ENCODE measurements at regions not wholly inside any gene's neighbourhood (a gene's known extent, or its start where the extent isn't known, plus 50 kb on each side); places are given as distances from the start of the nearest gene placed in this dataset.

GRCh38 chr2:33804155-33804554 is 205.1 kb upstream of the FAM98A start:
- intact Hi-C loops (cut with micrococcal nuclease), result no loop called here
- Histone ChIP-seq H3K27ac (ENCODE audit: low read depth, low read length) (no peak overlapping the region), H3K27me3 (ENCODE audit: insufficient read depth, low read length) (no peaks in the 10 kb centered on the region), H3K4me1 (ENCODE audit: insufficient read depth, low read length) (no peaks in the 10 kb centered on the region), H3K36me3 (ENCODE audit: insufficient read depth, low read length) (no peaks in the 10 kb centered on the region), H3K9me3 (ENCODE audit: control insufficient read depth in 1 of 2, low read length in 2 of 2) (no peaks in the 10 kb centered on the region), H3K4me3 (ENCODE audit: low read length in 2 of 2) (no peak overlapping the region)
- peaks cover 0 to 2% (median 0%) of the 10 kb centered on the region in 8 donors for H3K9me3 Mint-ChIP-seq
- H3K27me3 Mint-ChIP-seq, result no peaks in the 10 kb centered on the region
- DNase-seq, result no peak
- H3K4me1 Mint-ChIP-seq, result no peaks in the 10 kb centered on the region
- POLR2A ChIA-PET (ENCODE audit: partially characterized antibody), result no interaction called here
- H3K4me3 Mint-ChIP-seq, result no peak overlapping the region
- H3K27ac Mint-ChIP-seq, result no peak overlapping the region
- CTCF ChIA-PET (ENCODE audit: partially characterized antibody), result no interaction called here
- no peaks in the 10 kb centered on the region for H3K36me3 Mint-ChIP-seq

- H3K4me3 Mint-ChIP-seq, result no peak overlapping the region
- DNase-seq, result no peak
- H3K4me3 ChIP-seq (ENCODE audit: low read length in 2 of 2), result no peak overlapping the region
- H3K36me3 Mint-ChIP-seq, result no peaks in the 10 kb centered on the region
- no peaks in the 10 kb centered on the region for H3K36me3 ChIP-seq (ENCODE audit: insufficient read depth, low read length)
- H3K27me3 ChIP-seq (ENCODE audit: insufficient read depth, low read length), result no peaks in the 10 kb centered on the region
- no peak overlapping the region for H3K27ac ChIP-seq (ENCODE audit: low read depth, low read length)
- no peaks in the 10 kb centered on the region for H3K4me1 ChIP-seq (ENCODE audit: insufficient read depth, low read length)
- no peaks in the 10 kb centered on the region for H3K9me3 ChIP-seq (ENCODE audit: control insufficient read depth in 1 of 2, low read length in 2 of 2)
- no peaks in the 10 kb centered on the region for H3K4me1 Mint-ChIP-seq
- CTCF ChIA-PET (ENCODE audit: partially characterized antibody), result no interaction called here
- H3K9me3 Mint-ChIP-seq, result no peaks in the 10 kb centered on the region
- intact Hi-C loops (cut with micrococcal nuclease), result loop anchor here (5.0 kb wide), 1 partner anchor 124 kb away; no protein-coding TSS in a partner anchor
- H3K27me3 Mint-ChIP-seq, result no peaks in the 10 kb centered on the region
- POLR2A ChIA-PET (ENCODE audit: partially characterized antibody), result no interaction called here
- H3K27ac Mint-ChIP-seq, result no peak overlapping the region
Observed at GRCh38 chr2:33796511-33796910, 197.4 kb upstream of the FAM98A start.

GRCh38 chr2:33791625-33792024 is 192.5 kb upstream of the FAM98A start:
- Mint-ChIP-seq H3K9me3 (no peaks in the 10 kb centered on the region), H3K27ac (no peak overlapping the region), H3K4me1 (no peaks in the 10 kb centered on the region), H3K4me3 (no peak overlapping the region), H3K27me3 (no peaks in the 10 kb centered on the region), H3K36me3 (no peaks in the 10 kb centered on the region)
- Histone ChIP-seq H3K4me1 (ENCODE audit: insufficient read depth, low read length) (no peaks in the 10 kb centered on the region), H3K27ac (ENCODE audit: low read depth, low read length) (no peak overlapping the region), H3K27me3 (ENCODE audit: insufficient read depth, low read length) (no peaks in the 10 kb centered on the region), H3K4me3 (ENCODE audit: low read length in 2 of 2) (no peak overlapping the region), H3K36me3 (ENCODE audit: insufficient read depth, low read length) (no peaks in the 10 kb centered on the region), H3K9me3 (ENCODE audit: control insufficient read depth in 1 of 2, low read length in 2 of 2) (no peaks in the 10 kb centered on the region)
- ChIA-PET CTCF (ENCODE audit: partially characterized antibody) (no interaction called here), POLR2A (ENCODE audit: partially characterized antibody) (no interaction called here)
- intact Hi-C loops (cut with micrococcal nuclease), result no loop called here
- DNase-seq, result no peak

- no peaks in the 10 kb centered on the region for H3K9me3 ChIP-seq (ENCODE audit: control insufficient read depth in 1 of 2, low read length in 2 of 2)
- CTCF ChIA-PET (ENCODE audit: partially characterized antibody), result no interaction called here
- no peak overlapping the region for H3K27ac Mint-ChIP-seq
- intact Hi-C loops (cut with micrococcal nuclease), result no loop called here
- H3K4me1 Mint-ChIP-seq, result no peaks in the 10 kb centered on the region
- no peak overlapping the region for H3K4me3 ChIP-seq (ENCODE audit: low read length in 2 of 2)
- DNase-seq, result no peak
- POLR2A ChIA-PET (ENCODE audit: partially characterized antibody), result no interaction called here
- H3K27me3 Mint-ChIP-seq, result peaks cover 0 to 3% of the 10 kb centered on the region in 2 donors
- no peaks in the 10 kb centered on the region for H3K36me3 ChIP-seq (ENCODE audit: insufficient read depth, low read length)
- H3K36me3 Mint-ChIP-seq, result no peaks in the 10 kb centered on the region
- H3K9me3 Mint-ChIP-seq, result no peaks in the 10 kb centered on the region
- no peak overlapping the region for H3K27ac ChIP-seq (ENCODE audit: low read depth, low read length)
- no peak overlapping the region for H3K4me3 Mint-ChIP-seq
- no peaks in the 10 kb centered on the region for H3K27me3 ChIP-seq (ENCODE audit: insufficient read depth, low read length)
- H3K4me1 ChIP-seq (ENCODE audit: insufficient read depth, low read length), result no peaks in the 10 kb centered on the region
Observed at GRCh38 chr2:33788044-33788443, 188.9 kb upstream of the FAM98A start.

- H3K9me3 Mint-ChIP-seq, result no peaks in the 10 kb centered on the region
- H3K27me3 Mint-ChIP-seq, result peaks cover 0 to 5% of the 10 kb centered on the region in 2 donors
- no peak overlapping the region for H3K4me3 Mint-ChIP-seq
- no peak overlapping the region for H3K27ac ChIP-seq (ENCODE audit: low read depth, low read length)
- H3K27me3 ChIP-seq (ENCODE audit: insufficient read depth, low read length), result no peaks in the 10 kb centered on the region
- ChIA-PET CTCF (ENCODE audit: partially characterized antibody) (no interaction called here), POLR2A (ENCODE audit: partially characterized antibody) (no interaction called here)
- no peaks in the 10 kb centered on the region for H3K4me1 Mint-ChIP-seq
- H3K4me3 ChIP-seq (ENCODE audit: low read length in 2 of 2), result no peak overlapping the region
- DNase-seq, result no peak
- intact Hi-C loops (cut with micrococcal nuclease), result no loop called here
- no peaks in the 10 kb centered on the region for H3K36me3 Mint-ChIP-seq
- H3K9me3 ChIP-seq (ENCODE audit: control insufficient read depth in 1 of 2, low read length in 2 of 2), result no peaks in the 10 kb centered on the region
- no peak overlapping the region for H3K27ac Mint-ChIP-seq
- no peaks in the 10 kb centered on the region for H3K36me3 ChIP-seq (ENCODE audit: insufficient read depth, low read length)
- no peaks in the 10 kb centered on the region for H3K4me1 ChIP-seq (ENCODE audit: insufficient read depth, low read length)
Observed at GRCh38 chr2:33786881-33787280, 187.8 kb upstream of the FAM98A start.

GRCh38 chr2:33785201-33786106 is 186.4 kb upstream of the FAM98A start:
- H3K4me1 ChIP-seq (ENCODE audit: insufficient read depth, low read length), result no peaks in the 10 kb centered on the region
- no peaks in the 10 kb centered on the region for H3K4me1 Mint-ChIP-seq
- ChIA-PET CTCF (ENCODE audit: partially characterized antibody) (no interaction called here), POLR2A (ENCODE audit: partially characterized antibody) (no interaction called here)
- no peak overlapping the region for H3K4me3 ChIP-seq (ENCODE audit: low read length in 2 of 2)
- H3K4me3 Mint-ChIP-seq, result no peak overlapping the region
- DNase-seq, result no peak
- no peaks in the 10 kb centered on the region for H3K27me3 ChIP-seq (ENCODE audit: insufficient read depth, low read length)
- H3K9me3 ChIP-seq (ENCODE audit: control insufficient read depth in 1 of 2, low read length in 2 of 2), result no peaks in the 10 kb centered on the region
- H3K36me3 ChIP-seq (ENCODE audit: insufficient read depth, low read length), result no peaks in the 10 kb centered on the region
- H3K27me3 Mint-ChIP-seq, result peaks cover 3 to 5% of the 10 kb centered on the region in 2 donors
- no peak overlapping the region for H3K27ac Mint-ChIP-seq
- intact Hi-C loops (cut with micrococcal nuclease), result no loop called here
- H3K36me3 Mint-ChIP-seq, result no peaks in the 10 kb centered on the region
- H3K9me3 Mint-ChIP-seq, result no peaks in the 10 kb centered on the region
- H3K27ac ChIP-seq (ENCODE audit: low read depth, low read length), result no peak overlapping the region

- Mint-ChIP-seq H3K4me1 (no peaks in the 10 kb centered on the region), H3K9me3 (no peaks in the 10 kb centered on the region), H3K4me3 (no peak overlapping the region), H3K27ac (no peak overlapping the region), H3K36me3 (no peaks in the 10 kb centered on the region), H3K27me3 (peaks cover 5% of the 10 kb centered on the region in 2 donors)
- no peak for DNase-seq
- POLR2A ChIA-PET (ENCODE audit: partially characterized antibody), result no interaction called here
- intact Hi-C loops (cut with micrococcal nuclease), result no loop called here
- H3K27ac ChIP-seq (ENCODE audit: low read depth, low read length), result no peak overlapping the region
- no peaks in the 10 kb centered on the region for H3K36me3 ChIP-seq (ENCODE audit: insufficient read depth, low read length)
- H3K4me3 ChIP-seq (ENCODE audit: low read length in 2 of 2), result no peak overlapping the region
- CTCF ChIA-PET (ENCODE audit: partially characterized antibody), result no interaction called here
- no peaks in the 10 kb centered on the region for H3K9me3 ChIP-seq (ENCODE audit: control insufficient read depth in 1 of 2, low read length in 2 of 2)
- no peaks in the 10 kb centered on the region for H3K27me3 ChIP-seq (ENCODE audit: insufficient read depth, low read length)
- no peaks in the 10 kb centered on the region for H3K4me1 ChIP-seq (ENCODE audit: insufficient read depth, low read length)
Observed at GRCh38 chr2:33784488-33784887, 185.4 kb upstream of the FAM98A start.

Data from CD4-positive, alpha-beta memory T cell (primary cell).